CD4-positive, alpha-beta T cell (primary cell): ENCODE measurements at regions not wholly inside any gene's neighbourhood (a gene's known extent, or its start where the extent isn't known, plus 50 kb on each side); places are given as distances from the start of the nearest gene placed in this dataset.

Source experiments
- ATAC-seq: fragments of 200-7000 bp; cut with Tn5 transposase; one replicate; pipeline ENCODE4 v1.10.0; 2022; ENCODE audit warnings: mild to moderate bottlenecking; ENCODE audit not compliant: poor library complexity
- CTCF ChIA-PET: fragments of 350-600 bp; sonication (Branson Sonifier 250); formaldehyde crosslinking; loops from one replicate; lab custom pipeline; 2021; ENCODE audit warnings: antibody characterized with exemption, inconsistent platforms; lab: Charles Lee
- POLR2A ChIA-PET: fragments of 350-600 bp; sonication (Branson Sonifier 250); formaldehyde crosslinking; loops from one replicate; lab custom pipeline; 2021; ENCODE audit warnings: antibody characterized with exemption, inconsistent platforms; lab: Charles Lee
- DNase-seq, 14 experiments: peaks; one replicate each; pipeline ENCODE4 v3.0.0-alpha.2; 2013 to 2020; ENCODE audit warnings: mixed read lengths in 2 of 14
- H3K27ac ChIP-seq, 2 donors: one replicate each; pipeline versions ENCODE4 v1.5.1 to v1.7.0; 2013; ENCODE audit warnings: low read length in 2 of 2, low read depth in 1 of 2, mild to moderate bottlenecking in 1 of 2
- H3K27me3 ChIP-seq, 2 experiments: 1 replicate in 1 of 2; 2 replicates in 1 of 2; pipeline versions ENCODE4 v1.6.1 to v1.7.0; 2013; ENCODE audit warnings: low read length in 2 of 2, control low read depth in 1 of 2, mild to moderate bottlenecking in 1 of 2, moderate library complexity in 1 of 2; ENCODE audit not compliant: insufficient read depth in 2 of 2, control insufficient read depth in 1 of 2
- H3K36me3 ChIP-seq: one replicate; pipeline ENCODE4 v1.6.1; 2013; ENCODE audit warnings: low read length, control low read depth; ENCODE audit not compliant: insufficient read depth
- H3K4me1 ChIP-seq: one replicate; pipeline ENCODE4 v1.6.1; 2013; ENCODE audit warnings: low read length, control low read depth; ENCODE audit not compliant: insufficient read depth
- H3K4me3 ChIP-seq: one replicate; pipeline ENCODE4 v1.5.1; 2013; ENCODE audit warnings: mild to moderate bottlenecking, low read length, moderate library complexity
- H3K9me3 ChIP-seq, 2 experiments: 1 replicate in 1 of 2; 2 replicates in 1 of 2; pipeline versions ENCODE4 v1.6.1 to v1.7.0; 2013; ENCODE audit warnings: low read length in 2 of 2, mild to moderate bottlenecking in 2 of 2, control low read depth in 1 of 2, moderate library complexity in 1 of 2; ENCODE audit not compliant: control insufficient read depth in 1 of 2, insufficient read depth in 1 of 2
- H3K27ac Mint-ChIP-seq: one replicate; pipeline ENCODE4 v1.8.0; 2020; ENCODE audit warnings: mixed read lengths
- H3K27me3 Mint-ChIP-seq: one replicate; pipeline ENCODE4 v1.8.0; 2021; ENCODE audit warnings: mixed read lengths
- H3K36me3 Mint-ChIP-seq: one replicate; pipeline ENCODE4 v1.8.0; 2021; ENCODE audit warnings: low read depth, mixed read lengths
- H3K4me1 Mint-ChIP-seq: one replicate; pipeline ENCODE4 v1.8.0; 2021; ENCODE audit warnings: low read depth, mixed read lengths
- H3K4me3 Mint-ChIP-seq: one replicate; pipeline ENCODE4 v1.8.0; 2020; ENCODE audit warnings: mild to moderate bottlenecking, mixed read lengths
- H3K9me3 Mint-ChIP-seq: one replicate; pipeline ENCODE4 v1.8.0; 2020; ENCODE audit warnings: mixed read lengths
- intact Hi-C, 2 experiments: fragments of 100-400 bp; cut with DNase I in 1 of 2; cut with micrococcal nuclease in 1 of 2; formaldehyde crosslinking; loops; one replicate each; pipeline versions ENCODE4 v1.15.1 to v1.9.0; 2023 to 2025; cut with DNase I, micrococcal nuclease
- TF ChIP-seq, protein P1 (sequence below): fragments of 200-600 bp; IDR thresholded peaks from one replicate; pipeline ENCODE4 v1.8.0; 2022; ENCODE audit warnings: antibody characterized with exemption, mild to moderate bottlenecking

DNA sequence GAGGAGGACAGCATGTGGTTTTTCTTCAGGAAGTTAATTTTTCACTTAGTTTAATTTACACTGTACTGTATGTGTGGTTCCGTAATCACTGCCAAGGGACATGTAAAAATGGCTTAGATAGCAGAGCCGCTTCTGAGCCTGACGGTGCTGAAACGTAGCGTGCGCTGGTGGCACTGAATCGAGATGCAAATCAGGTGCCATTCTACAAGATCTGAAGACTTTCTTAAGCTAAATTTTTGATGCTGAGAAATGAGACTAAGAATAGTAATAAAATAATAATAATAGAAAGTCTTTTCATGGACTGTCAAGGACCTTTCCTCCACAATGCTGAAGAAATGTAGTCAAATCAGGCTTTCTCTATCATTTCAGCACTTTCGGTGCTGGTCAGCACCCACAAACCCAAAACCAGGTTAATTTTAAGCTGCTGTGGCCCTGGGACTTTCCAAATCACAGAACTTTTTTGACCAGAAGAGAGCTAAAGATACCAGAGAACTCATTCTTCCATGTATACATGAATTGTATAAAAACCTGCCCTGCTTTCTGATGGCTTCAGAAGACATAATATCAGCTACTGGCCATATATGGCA, 183.3 kb upstream of the LMO3 start:
- Histone ChIP-seq H3K4me3 (no peak overlapping the region), H3K27me3 (no peaks in the 10 kb centered on the region), H3K9me3 (no peaks in the 10 kb centered on the region), H3K27ac (no peak overlapping the region), H3K36me3 (no peaks in the 10 kb centered on the region), H3K4me1 (no peaks in the 10 kb centered on the region)
- H3K36me3 Mint-ChIP-seq, result no peaks in the 10 kb centered on the region
- ChIA-PET CTCF (no interaction called here), POLR2A (no interaction called here)
- H3K4me1 Mint-ChIP-seq, result no peaks in the 10 kb centered on the region
- H3K9me3 Mint-ChIP-seq, result peaks cover 2% of the 10 kb centered on the region
- ATAC-seq (no peak), DNase-seq (no peak)
- TF ChIP-seq, protein P1, sequence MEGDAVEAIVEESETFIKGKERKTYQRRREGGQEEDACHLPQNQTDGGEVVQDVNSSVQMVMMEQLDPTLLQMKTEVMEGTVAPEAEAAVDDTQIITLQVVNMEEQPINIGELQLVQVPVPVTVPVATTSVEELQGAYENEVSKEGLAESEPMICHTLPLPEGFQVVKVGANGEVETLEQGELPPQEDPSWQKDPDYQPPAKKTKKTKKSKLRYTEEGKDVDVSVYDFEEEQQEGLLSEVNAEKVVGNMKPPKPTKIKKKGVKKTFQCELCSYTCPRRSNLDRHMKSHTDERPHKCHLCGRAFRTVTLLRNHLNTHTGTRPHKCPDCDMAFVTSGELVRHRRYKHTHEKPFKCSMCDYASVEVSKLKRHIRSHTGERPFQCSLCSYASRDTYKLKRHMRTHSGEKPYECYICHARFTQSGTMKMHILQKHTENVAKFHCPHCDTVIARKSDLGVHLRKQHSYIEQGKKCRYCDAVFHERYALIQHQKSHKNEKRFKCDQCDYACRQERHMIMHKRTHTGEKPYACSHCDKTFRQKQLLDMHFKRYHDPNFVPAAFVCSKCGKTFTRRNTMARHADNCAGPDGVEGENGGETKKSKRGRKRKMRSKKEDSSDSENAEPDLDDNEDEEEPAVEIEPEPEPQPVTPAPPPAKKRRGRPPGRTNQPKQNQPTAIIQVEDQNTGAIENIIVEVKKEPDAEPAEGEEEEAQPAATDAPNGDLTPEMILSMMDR, result no peak
- H3K27me3 Mint-ChIP-seq, result no peaks in the 10 kb centered on the region
- H3K4me3 Mint-ChIP-seq, result no peak overlapping the region
- H3K27ac Mint-ChIP-seq, result no peak overlapping the region
- intact Hi-C loops, result no loop called here

DNA sequence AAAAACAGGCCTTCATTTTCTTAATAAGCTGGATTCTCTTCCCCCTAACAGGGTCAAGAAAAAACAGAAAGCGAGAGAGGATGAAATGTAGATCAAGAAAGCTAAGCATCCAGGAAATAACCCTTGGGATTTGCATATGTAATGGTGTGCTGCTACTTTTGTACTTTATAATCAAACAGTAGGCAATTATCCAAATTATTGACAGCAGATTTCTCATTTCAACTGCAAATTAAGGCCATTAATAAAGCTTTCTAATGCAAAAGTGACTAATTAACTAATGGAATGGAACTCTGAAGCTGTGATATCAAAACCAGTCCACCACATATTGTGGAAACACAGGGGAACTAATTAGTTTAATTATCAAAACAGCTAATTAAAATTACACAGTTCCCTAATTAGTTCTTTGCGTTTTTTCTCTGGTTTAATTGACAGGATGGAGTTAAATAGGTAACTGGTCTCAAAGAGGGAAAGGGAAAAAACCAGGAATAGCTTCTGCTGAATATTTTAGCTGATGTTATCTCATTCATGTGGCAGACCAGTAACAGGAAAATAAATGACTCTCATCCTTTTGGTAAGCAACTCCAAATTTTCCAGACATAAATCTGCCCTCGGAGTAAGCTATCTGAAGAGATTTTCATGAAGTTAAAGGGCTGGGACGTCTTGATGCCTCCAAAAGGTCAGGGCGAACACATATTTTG, 182.7 kb upstream of the LMO3 start:
- no peaks in the 10 kb centered on the region for H3K36me3 Mint-ChIP-seq
- Histone ChIP-seq H3K36me3 (no peaks in the 10 kb centered on the region), H3K27ac (no peak overlapping the region), H3K27me3 (no peaks in the 10 kb centered on the region), H3K4me1 (no peaks in the 10 kb centered on the region), H3K4me3 (no peak overlapping the region), H3K9me3 (no peaks in the 10 kb centered on the region)
- DNase-seq, result no peak
- intact Hi-C loops, result no loop called here
- ChIA-PET POLR2A (no interaction called here), CTCF (no interaction called here)
- no peak overlapping the region for H3K4me3 Mint-ChIP-seq
- H3K27ac Mint-ChIP-seq, result no peak overlapping the region
- TF ChIP-seq, protein P1, result no peak
- no peaks in the 10 kb centered on the region for H3K4me1 Mint-ChIP-seq
- no peak for ATAC-seq
- peaks cover 4% of the 10 kb centered on the region for H3K9me3 Mint-ChIP-seq
- H3K27me3 Mint-ChIP-seq, result no peaks in the 10 kb centered on the region

DNA sequence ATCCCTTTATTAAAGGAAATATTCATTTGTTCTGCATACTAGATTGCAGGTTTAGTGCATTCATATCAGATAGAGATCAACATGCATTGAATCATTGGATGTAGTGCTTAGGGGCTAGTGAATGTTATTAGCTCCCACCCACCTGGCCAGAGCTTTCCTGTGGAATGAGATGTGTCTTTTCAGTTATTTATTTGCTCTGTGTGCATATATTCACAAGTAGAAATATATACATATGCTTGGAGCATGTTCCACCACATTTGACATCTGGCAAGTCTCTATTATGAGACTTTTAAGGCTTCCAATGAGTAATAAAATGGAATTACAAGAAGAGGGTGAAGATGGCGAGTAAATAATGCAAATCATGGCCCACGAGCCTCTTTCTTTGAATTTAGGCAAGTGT, 180.0 kb upstream of the LMO3 start:
- ChIA-PET POLR2A (no interaction called here), CTCF (no interaction called here)
- Mint-ChIP-seq H3K27me3 (no peaks in the 10 kb centered on the region), H3K36me3 (no peaks in the 10 kb centered on the region), H3K4me3 (no peak overlapping the region), H3K27ac (no peak overlapping the region), H3K9me3 (peaks cover 2% of the 10 kb centered on the region), H3K4me1 (no peaks in the 10 kb centered on the region)
- no peak for ATAC-seq
- no peaks in the 10 kb centered on the region for H3K4me1 ChIP-seq
- intact Hi-C loops, result no loop called here
- TF ChIP-seq, protein P1, result no peak
- H3K27me3 ChIP-seq, result no peaks in the 10 kb centered on the region
- no peak overlapping the region for H3K27ac ChIP-seq
- no peak overlapping the region for H3K4me3 ChIP-seq
- no peaks in the 10 kb centered on the region for H3K36me3 ChIP-seq
- no peak for DNase-seq
- H3K9me3 ChIP-seq, result no peaks in the 10 kb centered on the region
